ENCODE measurements at regions not wholly inside any gene's neighbourhood (a gene's known extent, or its start where the extent isn't known, plus 50 kb on each side); places are given as distances from the start of the nearest gene placed in this dataset.
"Not testable (repeated sequence)": the region's sequence is repeated elsewhere in the genome, so short reads cannot be mapped to it uniquely, and the experiment has no call there.

DNA sequence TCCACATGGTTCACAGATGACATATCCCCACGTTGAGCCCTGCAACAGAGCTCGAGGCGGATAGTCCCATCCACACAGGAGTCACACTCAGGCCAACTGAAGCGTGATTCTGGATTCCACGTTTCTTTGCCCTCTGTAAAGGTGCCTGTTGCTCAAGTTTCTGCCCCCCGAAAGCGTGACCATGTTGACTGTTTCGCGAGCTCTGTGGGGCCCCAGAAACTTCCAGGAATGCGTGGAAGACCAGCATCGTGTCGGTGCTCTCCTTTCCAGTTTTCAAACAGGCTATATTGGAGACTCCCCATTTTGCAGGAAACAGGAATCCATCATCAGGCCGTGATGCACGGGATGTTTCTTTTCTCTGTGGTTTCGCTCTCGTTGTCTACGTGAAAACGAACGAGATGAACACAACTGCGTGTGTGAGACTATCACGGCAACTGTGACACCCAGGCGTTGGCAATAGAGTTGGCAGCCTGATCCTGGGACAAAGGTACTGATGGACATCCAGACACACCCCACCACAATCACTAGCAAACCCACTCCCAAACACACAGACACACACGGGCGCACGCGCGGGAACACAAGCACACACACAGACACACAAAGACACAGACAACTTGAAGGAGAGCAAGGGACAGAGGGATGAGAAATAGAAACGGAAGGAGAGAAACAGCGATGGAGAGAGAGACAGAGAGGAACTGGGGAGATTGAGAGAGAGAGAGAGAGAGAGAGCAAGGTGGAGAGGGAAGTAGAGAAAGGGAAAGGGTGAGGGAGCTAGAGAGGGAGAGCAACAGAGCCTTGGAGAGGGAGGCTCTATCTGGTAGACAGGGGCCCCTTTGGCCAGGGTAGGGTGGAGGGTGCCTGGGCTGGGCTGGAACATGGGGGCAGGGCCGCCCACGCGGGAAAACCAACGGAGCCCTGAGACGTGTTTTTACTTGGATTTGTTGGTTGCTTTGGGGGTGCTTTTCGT is 1609.3 kb downstream of the SPATA31A7 start:
- DNase-seq (ENCODE audit: low read depth) = peak; percentile 24

DNA sequence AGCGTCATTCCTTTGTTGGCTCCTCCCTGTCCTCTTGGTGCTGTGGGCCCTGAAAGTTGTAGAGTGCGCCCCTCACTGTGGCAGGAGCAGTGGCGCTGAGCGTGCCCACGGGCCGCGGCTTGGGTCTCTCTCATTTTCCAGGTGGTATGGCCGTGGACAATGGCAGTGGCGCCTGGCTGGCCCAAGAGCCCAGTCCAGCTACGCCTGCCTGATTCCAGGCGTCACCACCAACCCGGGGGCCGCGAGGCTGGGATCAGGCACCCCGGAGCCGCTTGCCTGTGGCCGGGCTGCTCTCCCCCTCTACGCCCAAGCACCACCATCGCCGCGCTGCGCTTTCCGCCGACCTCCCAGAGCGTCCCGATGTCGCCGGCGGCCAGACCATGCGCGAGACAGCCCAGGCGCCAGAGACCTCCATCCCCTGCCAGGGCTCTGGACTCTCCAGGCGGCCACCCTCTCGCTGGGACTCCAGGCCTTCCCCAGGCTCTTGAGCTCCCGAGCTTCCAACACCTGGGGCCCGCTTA is 1610.1 kb downstream of the SPATA31A7 start:
- peak; percentile 8 for DNase-seq (ENCODE audit: low read depth)

- DNase-seq (ENCODE audit: low read depth) = peak; percentile 23
Observed at GRCh38 chr9:62800451-62801371, 1610.9 kb downstream of the SPATA31A7 start.

DNA sequence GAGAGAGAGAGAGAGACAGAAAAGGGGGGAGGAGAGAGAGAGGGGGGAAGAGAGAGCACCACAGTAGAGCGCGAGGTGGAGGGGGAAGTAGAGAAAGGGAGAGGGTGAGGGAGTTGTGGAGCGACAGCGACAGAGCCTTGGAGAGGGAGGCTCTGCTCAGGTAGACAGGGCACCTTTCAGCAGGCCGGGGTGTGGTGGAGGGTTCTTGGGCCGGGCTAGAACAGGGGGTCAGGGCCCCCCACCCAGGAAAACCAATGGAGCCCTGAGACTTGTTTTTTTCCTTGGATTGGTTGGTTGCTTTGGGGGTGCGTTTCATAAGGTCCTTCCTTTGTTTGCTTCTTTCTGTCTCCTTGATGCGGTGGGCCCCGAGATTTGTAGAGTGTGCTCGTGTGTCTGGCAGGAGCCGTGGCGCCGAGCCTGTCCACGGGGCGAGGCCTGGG is 1611.6 kb downstream of the SPATA31A7 start:
- peak; percentile 21 for DNase-seq (ENCODE audit: low read depth)

DNA sequence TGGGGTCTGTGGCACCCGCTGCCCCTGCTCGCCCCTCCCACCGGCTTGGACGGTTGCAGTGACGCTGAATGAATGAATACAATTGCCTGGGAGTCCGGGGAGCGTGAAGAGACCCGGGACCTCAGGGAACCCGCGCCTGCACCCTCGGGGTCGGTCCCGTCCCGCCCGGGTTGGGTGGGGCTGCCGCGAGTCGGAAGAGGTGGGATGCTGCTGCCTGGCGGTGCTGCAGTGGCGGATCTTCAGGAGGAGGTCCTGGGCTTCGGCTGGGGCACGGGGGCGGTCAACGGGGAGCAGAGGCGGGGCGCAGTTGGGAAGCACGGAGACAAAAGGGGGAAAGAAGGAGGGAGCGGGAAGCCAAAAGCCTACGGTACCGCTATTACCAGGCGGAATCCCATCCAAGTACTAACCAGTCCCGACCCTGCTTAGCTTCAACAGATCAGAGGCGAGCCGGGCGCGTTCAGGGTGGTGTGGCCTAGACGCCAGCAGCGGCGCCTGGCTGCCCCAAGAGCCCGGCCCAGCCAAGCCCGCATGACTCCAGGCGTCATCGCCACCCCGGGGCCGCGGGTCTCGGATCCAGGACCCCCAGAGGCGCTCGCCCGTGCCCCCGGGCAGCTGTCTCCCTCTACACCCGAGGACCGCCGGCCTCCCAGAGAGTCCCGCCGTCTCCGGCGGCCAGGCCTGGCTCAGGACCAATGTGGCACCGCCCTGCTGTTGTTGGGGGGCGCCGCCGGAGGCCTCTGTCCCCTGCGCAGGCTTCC is 1612.3 kb downstream of the SPATA31A7 start:
- DNase-seq (ENCODE audit: low read depth) = peak; percentile 93

DNA sequence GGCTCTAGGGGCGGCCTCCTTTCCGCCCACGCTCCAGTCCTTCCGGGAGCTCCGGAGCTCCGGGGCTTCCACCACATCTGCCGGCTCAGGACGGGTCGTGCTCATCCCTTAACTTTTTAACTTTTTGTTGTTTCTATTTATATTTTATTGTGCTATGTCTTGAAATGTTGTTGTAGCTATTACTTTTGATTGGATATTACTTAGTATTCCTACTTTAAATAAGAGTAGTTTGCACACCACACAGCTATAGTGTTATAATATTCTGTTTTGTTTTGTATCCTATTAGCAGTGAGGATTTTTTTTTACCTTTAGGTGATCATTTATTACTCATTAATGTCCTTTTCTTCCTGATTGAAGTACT is 1612.9 kb downstream of the SPATA31A7 start:
- not testable (repeated sequence) for DNase-seq (ENCODE audit: low read depth)

- not testable (repeated sequence) for DNase-seq (ENCODE audit: low read depth)
Observed at GRCh38 chr9:62803099-62803498, 1613.3 kb downstream of the SPATA31A7 start.

DNA sequence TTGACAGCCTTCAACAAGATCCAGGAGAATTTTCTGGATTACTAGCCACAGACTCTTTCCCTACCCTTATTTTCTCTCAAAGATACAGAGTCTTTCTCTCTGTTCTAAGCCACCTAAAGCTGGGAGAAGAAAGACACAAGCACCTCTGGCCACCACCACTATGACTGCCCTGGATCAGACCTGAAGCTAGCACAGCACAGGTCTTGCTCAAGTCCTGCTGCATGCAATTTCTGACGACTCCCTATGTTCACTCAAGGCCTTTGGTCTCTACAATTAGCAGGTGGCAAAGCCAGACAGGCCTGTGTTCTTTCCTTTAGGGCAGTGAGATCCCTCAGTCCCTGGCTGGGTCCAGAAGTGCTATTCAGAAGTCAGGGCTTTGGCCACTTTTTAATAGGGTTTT is 1614.5 kb downstream of the SPATA31A7 start:
- DNase-seq (ENCODE audit: low read depth) = not testable (repeated sequence)

GRCh38 chr9:62807424-62807823 is 1617.6 kb downstream of the SPATA31A7 start:
- DNase-seq (ENCODE audit: low read depth) = not testable (repeated sequence)

DNA sequence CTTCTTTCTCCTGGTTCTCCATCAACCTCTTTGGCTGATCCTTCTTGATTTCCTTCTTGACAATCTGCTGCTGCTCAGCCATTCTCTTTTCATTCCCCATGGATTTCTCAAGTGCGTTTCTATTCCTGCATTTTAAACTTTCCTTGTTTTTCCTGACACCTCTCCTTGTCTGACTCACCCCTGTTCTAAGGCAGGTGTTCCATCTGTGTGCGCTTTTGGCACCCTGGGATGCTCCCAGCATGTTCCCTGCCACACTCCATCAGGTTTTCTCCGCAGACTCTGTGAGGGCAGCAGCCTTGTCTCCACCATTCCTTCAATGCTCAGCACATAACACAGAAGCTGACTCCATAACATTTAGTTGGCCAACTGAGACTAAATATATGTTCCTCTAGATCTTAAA is 1618.2 kb downstream of the SPATA31A7 start:
- peak; percentile 5 for DNase-seq (ENCODE audit: low read depth)

DNA sequence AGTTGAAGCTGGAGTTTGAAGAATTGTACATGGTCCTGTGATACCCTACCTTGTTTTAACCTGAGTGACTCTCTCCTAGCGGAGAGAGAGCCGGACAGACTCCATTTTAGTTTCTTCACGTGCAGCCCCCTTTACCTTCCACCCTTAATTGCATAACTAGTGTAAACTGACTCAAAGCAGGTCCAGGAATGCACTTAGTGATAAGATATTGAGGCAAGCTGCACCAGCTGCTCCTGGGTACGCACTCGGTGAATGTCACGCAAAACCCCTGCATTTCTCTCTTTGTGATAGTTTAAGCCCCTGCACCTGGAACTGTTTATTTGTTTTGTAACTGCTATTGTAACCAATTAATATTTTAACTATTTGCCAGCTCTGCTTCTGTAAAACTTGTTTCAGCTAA is 1620.5 kb downstream of the SPATA31A7 start:
- DNase-seq (ENCODE audit: low read depth) = not testable (repeated sequence)

- not testable (repeated sequence) for DNase-seq (ENCODE audit: low read depth)
Observed at GRCh38 chr9:62810811-62811315, 1621.0 kb downstream of the SPATA31A7 start.

DNA sequence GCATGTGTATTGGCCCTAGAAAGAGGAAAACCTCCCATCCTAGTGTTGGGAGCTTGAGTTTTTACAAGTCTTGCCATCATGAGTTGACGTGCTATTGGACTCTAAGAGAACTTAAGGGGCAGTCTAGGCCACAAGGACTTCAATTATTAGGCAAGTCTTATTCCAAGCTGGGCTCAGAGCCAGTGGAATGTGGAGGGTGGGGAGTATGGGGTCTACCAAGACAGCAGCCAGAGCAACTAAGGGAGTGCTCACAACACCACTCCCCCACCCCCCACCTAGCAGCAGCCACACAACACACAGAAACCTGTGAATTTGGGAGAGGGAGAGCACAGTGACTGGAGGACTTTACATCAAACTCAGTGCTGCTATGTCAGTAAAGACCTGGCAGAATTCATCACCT is 1625.6 kb downstream of the SPATA31A7 start:
- DNase-seq (ENCODE audit: low read depth) = not testable (repeated sequence)

- DNase-seq (ENCODE audit: low read depth) = not testable (repeated sequence)
Observed at GRCh38 chr9:62816331-62816730, 1626.5 kb downstream of the SPATA31A7 start.

DNA sequence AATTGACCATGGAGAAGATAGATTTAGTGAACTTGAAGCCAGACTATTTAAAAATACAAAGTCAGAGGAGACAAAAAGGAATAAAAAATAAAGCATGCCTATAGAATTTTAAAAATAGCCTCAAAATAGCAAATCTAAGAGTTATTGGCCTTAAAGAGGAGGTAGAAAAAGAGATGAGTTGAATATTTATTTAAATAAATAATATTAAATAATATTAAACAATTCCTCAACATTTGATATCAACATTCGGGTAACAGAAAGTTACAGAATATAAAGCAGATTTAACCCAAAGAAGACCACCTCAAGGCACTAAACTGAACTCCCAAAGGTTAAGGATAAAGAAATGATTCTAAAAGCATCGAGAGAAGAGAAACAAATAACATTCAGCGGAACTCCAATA is 1627.4 kb downstream of the SPATA31A7 start:
- not testable (repeated sequence) for DNase-seq (ENCODE audit: low read depth)

GRCh38 chr9:62822185-62822584 is 1632.3 kb downstream of the SPATA31A7 start:
- not testable (repeated sequence) for DNase-seq (ENCODE audit: low read depth)

DNA sequence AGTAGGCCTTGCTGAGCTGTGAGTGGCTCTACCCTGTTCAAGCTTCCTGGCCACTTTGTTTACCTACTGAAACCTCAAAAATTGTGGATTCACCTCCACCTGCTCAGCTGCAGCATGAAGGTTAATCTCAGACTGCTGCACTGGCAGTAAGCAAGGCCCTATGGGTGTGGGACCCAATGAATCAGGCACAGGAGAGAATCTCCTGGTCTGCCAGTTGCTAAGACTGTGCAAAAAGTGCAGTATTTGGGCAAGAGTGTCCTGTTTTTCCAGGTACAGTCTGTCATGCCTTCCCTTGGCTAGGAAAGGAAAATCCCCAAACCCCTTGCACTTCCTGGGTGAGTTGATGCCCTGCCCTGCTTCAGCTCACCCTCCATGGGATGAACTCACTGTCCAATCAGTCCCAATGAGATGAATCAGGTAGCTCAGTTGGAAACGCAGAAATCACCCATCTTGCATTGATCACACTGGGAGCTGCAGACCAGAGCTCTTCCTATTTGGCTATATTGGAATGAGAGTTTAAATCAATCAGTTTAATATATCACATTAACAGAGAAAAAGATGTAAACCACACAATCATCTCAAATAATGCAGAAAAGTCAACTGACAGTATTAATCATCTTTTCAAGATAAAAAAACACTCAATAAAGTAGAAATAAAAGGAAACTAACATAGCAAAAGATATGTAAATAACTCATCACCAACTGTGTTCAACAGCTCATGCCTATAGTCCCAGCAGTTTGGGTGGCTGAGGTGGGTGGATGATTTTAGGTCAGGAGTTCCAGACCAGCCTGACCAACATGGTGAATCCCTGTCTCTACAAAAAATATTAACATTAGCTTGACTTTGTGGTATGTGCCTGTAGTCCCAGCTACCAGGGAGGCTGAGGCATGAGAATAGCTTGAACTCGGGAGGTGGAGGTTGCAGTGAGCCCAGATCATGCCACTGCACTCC is 1638.4 kb downstream of the SPATA31A7 start:
- DNase-seq (ENCODE audit: low read depth) = not testable (repeated sequence)

- not testable (repeated sequence) for DNase-seq (ENCODE audit: low read depth)
Observed at GRCh38 chr9:62830829-62831459, 1641.1 kb downstream of the SPATA31A7 start.
